Left lung (tissue), 4 donors: ENCODE measurements at regions not wholly inside any gene's neighbourhood (a gene's known extent, or its start where the extent isn't known, plus 50 kb on each side); places are given as distances from the start of the nearest gene placed in this dataset.

Experiments
- ATAC-seq: fragments of 200-7000 bp; cut with Tn5 transposase; one replicate; pipeline ENCODE4 v1.9.1; 2020; ENCODE audit warnings: moderate library complexity
- DNase-seq, 4 donors: peaks; one replicate each; pipeline ENCODE4 v3.0.0-alpha.2; 2013 to 2020
- H3K27ac ChIP-seq, 2 donors: fragments of 200-600 bp; sonication (generic) in 1 of 2; one replicate each; pipeline versions ENCODE4 v1.5.0 to v1.8.0; 2020 to 2021
- H3K27me3 ChIP-seq, 2 donors: fragments of 200-600 bp; sonication (generic) in 1 of 2; one replicate each; pipeline versions ENCODE4 v1.5.0 to v1.8.0; 2020 to 2021
- H3K36me3 ChIP-seq, 2 donors: fragments of 200-600 bp; sonication (generic) in 1 of 2; one replicate each; pipeline versions ENCODE4 v1.5.0 to v1.8.0; 2020 to 2021
- H3K4me1 ChIP-seq, 2 donors: fragments of 200-600 bp; one replicate each; pipeline ENCODE4 v1.8.0; 2021
- H3K4me3 ChIP-seq, 2 donors: fragments of 200-600 bp; sonication (generic) in 1 of 2; one replicate each; pipeline versions ENCODE4 v1.5.0 to v1.8.0; 2020 to 2021; ENCODE audit warnings: mild to moderate bottlenecking in 1 of 2
- H3K9me3 ChIP-seq, 2 donors: fragments of 200-600 bp; sonication (generic) in 1 of 2; one replicate each; pipeline versions ENCODE4 v1.5.0 to v1.8.0; 2020 to 2021
- intact Hi-C, 2 donors: fragments of 100-400 bp; cut with DNase I; formaldehyde crosslinking; loops; one replicate each; pipeline versions ENCODE4 v1.11.2 to v1.14.2; 2022
- TF ChIP-seq, protein P1 (sequence below), 2 donors: fragments of 200-600 bp; sonication (generic) in 1 of 2; IDR thresholded peaks; one replicate each; pipeline versions ENCODE4 v1.5.0 to v1.8.0; 2021; ENCODE audit warnings: antibody characterized with exemption in 2 of 2
- donor health status: DM: no; HTN: yes; CAD: no.
- donor health status: DM: no; HTN: no; CAD: no.

DNA sequence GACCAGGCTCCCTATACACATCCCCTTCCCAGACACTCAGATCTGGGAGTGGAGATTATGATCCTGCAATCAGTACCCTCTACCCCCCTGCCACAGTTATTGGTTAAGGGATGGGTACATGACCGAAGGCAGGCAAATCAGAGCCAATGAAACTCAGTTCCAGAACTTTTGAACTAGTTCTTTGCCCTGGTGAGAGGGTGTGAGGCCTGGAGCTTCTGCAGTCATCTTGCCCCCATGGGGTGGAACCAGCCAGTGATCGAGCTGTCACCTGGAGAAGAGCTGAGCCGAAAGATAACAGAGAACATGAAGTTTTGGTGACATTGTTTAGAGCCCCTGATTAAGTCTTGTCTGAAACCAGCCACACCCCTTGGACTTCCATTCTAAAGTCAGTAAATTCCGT, 88.2 kb upstream of the DUSP5 start:
- no peak for ATAC-seq
- H3K4me1 ChIP-seq = peaks cover 13 to 26% of the 10 kb centered on the region in 2 donors
- TF ChIP-seq, protein P1, sequence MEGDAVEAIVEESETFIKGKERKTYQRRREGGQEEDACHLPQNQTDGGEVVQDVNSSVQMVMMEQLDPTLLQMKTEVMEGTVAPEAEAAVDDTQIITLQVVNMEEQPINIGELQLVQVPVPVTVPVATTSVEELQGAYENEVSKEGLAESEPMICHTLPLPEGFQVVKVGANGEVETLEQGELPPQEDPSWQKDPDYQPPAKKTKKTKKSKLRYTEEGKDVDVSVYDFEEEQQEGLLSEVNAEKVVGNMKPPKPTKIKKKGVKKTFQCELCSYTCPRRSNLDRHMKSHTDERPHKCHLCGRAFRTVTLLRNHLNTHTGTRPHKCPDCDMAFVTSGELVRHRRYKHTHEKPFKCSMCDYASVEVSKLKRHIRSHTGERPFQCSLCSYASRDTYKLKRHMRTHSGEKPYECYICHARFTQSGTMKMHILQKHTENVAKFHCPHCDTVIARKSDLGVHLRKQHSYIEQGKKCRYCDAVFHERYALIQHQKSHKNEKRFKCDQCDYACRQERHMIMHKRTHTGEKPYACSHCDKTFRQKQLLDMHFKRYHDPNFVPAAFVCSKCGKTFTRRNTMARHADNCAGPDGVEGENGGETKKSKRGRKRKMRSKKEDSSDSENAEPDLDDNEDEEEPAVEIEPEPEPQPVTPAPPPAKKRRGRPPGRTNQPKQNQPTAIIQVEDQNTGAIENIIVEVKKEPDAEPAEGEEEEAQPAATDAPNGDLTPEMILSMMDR (IDR thresholded peaks at IDR 0.05) = no peak
- H3K9me3 ChIP-seq = no peaks in the 10 kb centered on the region
- no peak overlapping the region for H3K27ac ChIP-seq
- H3K4me3 ChIP-seq = no peak overlapping the region
- H3K27me3 ChIP-seq = no peaks in the 10 kb centered on the region
- H3K36me3 ChIP-seq = no peaks in the 10 kb centered on the region
- intact Hi-C loops = no loop called here
- no peak for DNase-seq

DNA sequence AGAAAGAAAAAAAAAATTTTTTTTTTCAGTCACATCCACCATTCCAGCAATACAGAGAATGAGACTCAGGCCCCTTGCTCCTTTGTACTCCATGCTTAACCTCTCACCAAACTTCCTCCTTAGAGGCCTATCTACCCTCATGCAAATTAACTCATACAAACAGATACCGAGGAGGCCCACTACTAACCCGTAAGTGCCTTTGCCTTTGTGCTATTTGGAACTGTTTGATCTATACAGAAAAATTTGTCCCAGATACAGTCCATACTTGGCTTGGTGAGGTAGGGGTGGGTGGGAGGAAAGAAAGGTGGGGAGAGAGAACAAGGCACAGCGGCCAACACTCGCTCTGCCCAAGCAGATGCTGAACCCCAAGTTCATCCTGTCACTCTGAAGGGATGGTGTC, 87.8 kb upstream of the DUSP5 start:
- TF ChIP-seq, protein P1 (IDR thresholded peaks at IDR 0.05) = no peak
- Histone ChIP-seq H3K4me3 (no peak overlapping the region), H3K9me3 (no peaks in the 10 kb centered on the region), H3K27ac (peak overlapping the region in 1 of 2 donors; percentile 50), H3K36me3 (no peaks in the 10 kb centered on the region), H3K27me3 (no peaks in the 10 kb centered on the region), H3K4me1 (peaks cover 13 to 30% of the 10 kb centered on the region in 2 donors)
- intact Hi-C loops = no loop called here
- peak; percentile 3 for ATAC-seq
- DNase-seq = no peak

DNA sequence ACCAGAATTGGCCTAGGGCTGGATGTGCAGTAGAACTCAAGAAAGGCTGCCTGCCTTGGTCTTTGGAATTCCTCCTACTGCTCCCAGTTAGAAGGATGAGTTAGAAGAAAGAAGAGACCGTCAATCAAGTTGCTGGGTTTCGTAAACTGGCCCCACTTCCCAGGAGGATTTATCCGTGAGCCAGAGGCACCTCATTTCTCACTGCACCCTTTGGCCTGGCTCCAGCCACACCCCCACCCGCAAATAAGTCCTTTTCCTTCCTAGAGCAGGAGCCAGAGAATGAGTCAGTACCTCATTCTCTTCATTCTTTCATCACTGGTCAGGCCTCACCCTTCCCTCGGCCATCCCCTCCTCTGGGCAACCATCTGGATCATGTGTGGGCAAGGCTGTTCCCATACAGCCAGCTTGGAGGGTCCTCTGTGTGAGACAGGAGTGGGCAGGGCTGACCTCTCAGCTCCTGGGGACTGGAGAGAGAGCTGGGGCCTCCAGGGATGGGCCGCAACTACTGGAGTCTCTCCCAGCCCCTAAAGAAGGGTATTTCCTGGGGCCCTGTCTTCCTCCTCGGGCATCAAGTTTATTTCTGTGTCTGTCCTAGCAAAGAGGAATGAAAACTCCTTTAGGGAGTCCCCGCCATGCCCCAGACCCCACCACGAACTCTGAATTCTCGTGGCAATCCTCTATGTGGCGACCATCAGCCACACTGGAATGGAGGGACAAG, 87.2 kb upstream of the DUSP5 start:
- Histone ChIP-seq H3K4me3 (no peak overlapping the region), H3K9me3 (no peaks in the 10 kb centered on the region), H3K27me3 (no peaks in the 10 kb centered on the region), H3K36me3 (no peaks in the 10 kb centered on the region), H3K4me1 (peaks cover 13 to 32% of the 10 kb centered on the region in 2 donors), H3K27ac (peak overlapping the region in 1 of 2 donors; percentile 50)
- intact Hi-C loops = no loop called here
- TF ChIP-seq, protein P1 (IDR thresholded peaks at IDR 0.05) = no peak
- ATAC-seq (peak; percentile 82), DNase-seq (peak in 2 of 4 donors; percentile 72 to 84)

DNA sequence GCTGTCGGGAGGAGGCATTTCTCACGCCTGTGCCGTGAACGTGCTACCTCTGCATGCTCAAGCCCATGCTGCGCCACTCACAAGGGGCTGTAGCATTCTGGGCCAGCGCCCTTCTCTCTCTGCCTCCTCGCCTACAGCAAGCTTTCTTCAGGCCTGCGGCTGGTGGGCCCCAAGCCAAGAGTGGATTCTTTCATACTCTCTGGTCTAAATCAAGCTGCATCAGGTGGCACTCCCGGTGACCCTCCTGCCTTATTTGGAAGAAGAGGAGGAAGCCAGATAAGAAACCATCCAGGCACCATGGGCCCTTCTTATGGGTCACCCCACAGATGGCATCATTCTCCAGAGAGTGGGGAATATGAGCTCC, 86.7 kb upstream of the DUSP5 start:
- TF ChIP-seq, protein P1 (IDR thresholded peaks at IDR 0.05) = no peak
- peak; percentile 4 for ATAC-seq

DNA sequence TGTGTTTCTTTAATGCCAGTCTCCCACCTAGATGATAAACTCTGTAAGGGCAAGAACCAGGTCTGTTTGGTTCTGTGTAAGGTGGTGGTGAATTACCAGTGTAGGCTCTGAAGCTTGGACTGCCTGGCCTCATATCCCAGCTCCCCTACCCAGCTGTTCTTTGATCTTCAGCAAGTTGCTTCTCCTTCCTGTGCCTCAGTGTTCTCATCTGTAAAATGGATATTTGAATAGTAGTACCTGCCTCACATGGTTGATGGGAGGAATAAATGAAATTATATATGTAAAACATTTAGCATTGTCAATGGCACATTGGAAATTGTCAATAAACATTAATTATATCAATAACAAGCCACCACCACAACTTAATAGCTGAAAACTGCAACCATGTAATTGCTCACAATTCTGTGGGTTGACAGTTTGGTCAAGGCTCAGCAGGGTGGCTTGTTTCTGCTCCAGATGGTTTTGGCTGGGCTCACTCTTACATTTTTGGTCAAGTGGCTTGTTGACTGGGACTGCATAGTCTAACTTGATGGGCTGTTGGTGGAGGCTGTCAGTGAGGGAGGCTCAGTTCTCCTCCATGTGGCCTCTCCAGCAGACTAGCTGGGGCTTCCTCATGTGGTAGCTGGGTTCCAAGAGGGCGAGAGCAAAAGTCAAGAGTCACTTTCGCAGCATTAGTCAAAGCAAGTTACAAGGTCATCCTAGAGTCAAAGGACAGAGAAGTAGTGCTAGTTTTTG, 84.5 kb upstream of the DUSP5 start:
- no peak overlapping the region for H3K4me3 ChIP-seq
- DNase-seq (no peak), ATAC-seq (no peak)
- H3K9me3 ChIP-seq = no peaks in the 10 kb centered on the region
- no peak overlapping the region for H3K27ac ChIP-seq
- peaks cover 13 to 32% of the 10 kb centered on the region in 2 donors for H3K4me1 ChIP-seq
- intact Hi-C loops = no loop called here
- no peaks in the 10 kb centered on the region for H3K36me3 ChIP-seq
- no peaks in the 10 kb centered on the region for H3K27me3 ChIP-seq
- TF ChIP-seq, protein P1 (IDR thresholded peaks at IDR 0.05) = no peak

More for the DNA sequence above, 86.7 kb upstream of the DUSP5 start:
- Histone ChIP-seq H3K4me1 (peaks cover 13 to 32% of the 10 kb centered on the region in 2 donors), H3K36me3 (no peaks in the 10 kb centered on the region), H3K4me3 (no peak overlapping the region), H3K27me3 (no peaks in the 10 kb centered on the region), H3K27ac (peak overlapping the region in 1 of 2 donors; percentile 50), H3K9me3 (no peaks in the 10 kb centered on the region)
- intact Hi-C loops = no loop called here
- DNase-seq = no peak
